AG20443 (cell line): ENCODE measurements at regions not wholly inside any gene's neighbourhood (a gene's known extent, or its start where the extent isn't known, plus 50 kb on each side); places are given as distances from the start of the nearest gene placed in this dataset.

ENCODE experiments used
- DNase-seq: peaks from one replicate; pipeline ENCODE4 v3.0.0; 2012; ENCODE audit warnings: low spot score, mixed read lengths

DNA sequence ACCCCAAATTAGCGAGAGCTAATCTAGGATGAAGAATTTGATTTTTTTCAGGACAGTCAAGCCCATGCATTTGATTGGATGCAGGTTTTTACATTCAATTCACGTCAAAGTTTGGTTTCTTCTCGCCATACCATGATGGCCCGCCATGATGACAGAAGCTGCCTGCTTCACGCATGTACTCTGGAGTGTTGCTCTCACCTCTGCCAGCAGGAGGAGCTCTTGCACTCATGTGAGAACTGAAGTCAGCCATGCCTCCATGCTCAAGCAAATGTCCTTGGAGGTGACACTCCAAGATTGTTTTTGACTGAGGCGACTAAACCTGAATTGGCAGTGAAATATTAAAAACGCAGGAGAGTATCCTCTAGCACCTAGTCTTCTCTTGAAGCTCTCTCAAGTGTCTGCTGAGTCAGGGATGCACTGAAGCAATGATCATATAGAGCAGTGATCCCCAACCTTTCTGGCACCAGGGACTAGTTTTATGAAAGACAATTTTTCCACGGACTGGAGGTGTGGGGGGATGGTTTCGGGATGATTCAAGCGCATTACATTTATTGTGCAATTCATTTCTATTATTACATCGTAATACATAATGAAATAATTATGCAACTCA lies 120.9 kb downstream of the SAMMSON start:
- DNase-seq, result peak; percentile 45

DNA sequence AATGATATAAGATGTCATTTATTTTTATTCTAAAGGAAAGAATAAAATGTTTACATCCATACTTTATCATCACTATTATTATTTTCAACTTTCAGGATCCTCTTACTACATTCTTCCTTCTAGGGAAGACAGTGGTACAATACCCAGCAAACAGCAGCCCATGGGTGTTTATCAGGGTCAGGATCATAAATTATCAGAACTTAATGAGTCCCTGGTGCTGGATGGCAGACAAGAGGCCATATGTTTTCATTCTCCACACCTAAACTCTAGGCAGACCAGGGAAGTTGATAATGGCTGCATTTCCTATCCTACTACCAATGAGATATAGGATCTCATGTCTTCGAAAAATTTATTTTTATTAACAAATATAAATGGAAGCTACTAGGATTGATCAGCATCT lies 127.7 kb downstream of the SAMMSON start:
- DNase-seq, result no peak

DNA sequence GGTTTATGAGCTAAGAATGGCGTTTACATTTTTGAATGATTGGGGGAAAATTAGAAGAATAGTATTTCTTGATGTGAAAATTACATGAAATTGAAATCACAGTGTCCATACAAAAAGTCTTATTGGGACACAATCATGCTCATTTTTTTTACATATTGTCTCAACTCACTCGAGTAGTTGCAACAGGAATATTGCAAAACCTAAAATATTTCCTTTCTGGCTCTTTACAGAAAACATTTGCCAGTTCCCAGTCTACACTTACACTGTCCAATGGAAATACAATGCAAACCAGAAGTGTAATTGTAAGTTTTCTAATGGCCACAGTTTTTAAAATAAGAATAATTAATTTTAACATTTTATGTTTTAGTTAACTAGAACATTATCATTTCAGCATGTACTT lies 137.8 kb downstream of the SAMMSON start:
- DNase-seq, result no peak

DNA sequence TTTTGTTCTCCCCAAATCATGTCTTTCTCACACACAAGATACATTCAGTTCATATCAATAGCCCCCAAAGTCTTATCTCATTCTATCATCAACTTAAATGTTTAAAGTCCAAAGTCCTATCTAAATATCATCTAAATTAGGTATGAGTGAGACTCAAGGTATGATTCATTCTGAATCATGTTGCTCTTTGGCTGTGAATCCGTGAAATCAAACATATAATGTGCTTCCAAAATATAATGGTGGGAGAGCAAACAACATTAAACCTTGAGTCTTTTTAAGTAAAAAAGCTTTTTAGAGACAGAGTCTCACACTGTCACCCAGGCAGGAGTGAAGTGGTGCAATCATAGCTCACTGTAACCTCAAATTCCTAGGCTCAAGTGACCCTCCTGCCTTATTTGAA lies 139.1 kb downstream of the SAMMSON start:
- no peak for DNase-seq
